HepG2 (cell line): ENCODE measurements at regions not wholly inside any gene's neighbourhood (a gene's known extent, or its start where the extent isn't known, plus 50 kb on each side); places are given as distances from the start of the nearest gene placed in this dataset.

Experiments used
- LBX2 ChIP-seq: sonication (generic); formaldehyde crosslinking; IDR thresholded peaks from 2 replicates; pipeline ENCODE4 v1.5.0; 2020; ENCODE audit warnings: missing genetic modification reagents, mild to moderate bottlenecking, borderline replicate concordance
- POLR2G ChIP-seq: fragments of 200-400 bp; formaldehyde crosslinking; IDR thresholded peaks from 2 replicates; pipeline ENCODE4 v1.6.1; 2018; ENCODE audit warnings: mild to moderate bottlenecking, low read depth, low read length, moderate library complexity
- ZNF318 ChIP-seq: sonication (generic); formaldehyde crosslinking; IDR thresholded peaks from 2 replicates; pipeline ENCODE4 v1.4.0; 2020; ENCODE audit warnings: mild to moderate bottlenecking, missing genetic modification reagents
- ZNF672 ChIP-seq: sonication (generic); formaldehyde crosslinking; IDR thresholded peaks from 2 replicates; pipeline ENCODE4 v1.8.1; 2022; ENCODE audit warnings: missing genetic modification reagents

- no peak for TF ChIP-seq ZNF318 (CRISPR knock-in tag)
- no peak for TF ChIP-seq ZNF672 (CRISPR knock-in tag)
- TF ChIP-seq POLR2G: no peak
- TF ChIP-seq LBX2 (CRISPR knock-in tag): no peak
Measured at GRCh38 chr1:217370757-217371156, 260.1 kb downstream of the GPATCH2 start (continued).
